ENCODE measurements at regions not wholly inside any gene's neighbourhood (a gene's known extent, or its start where the extent isn't known, plus 50 kb on each side); places are given as distances from the start of the nearest gene placed in this dataset.

DNA sequence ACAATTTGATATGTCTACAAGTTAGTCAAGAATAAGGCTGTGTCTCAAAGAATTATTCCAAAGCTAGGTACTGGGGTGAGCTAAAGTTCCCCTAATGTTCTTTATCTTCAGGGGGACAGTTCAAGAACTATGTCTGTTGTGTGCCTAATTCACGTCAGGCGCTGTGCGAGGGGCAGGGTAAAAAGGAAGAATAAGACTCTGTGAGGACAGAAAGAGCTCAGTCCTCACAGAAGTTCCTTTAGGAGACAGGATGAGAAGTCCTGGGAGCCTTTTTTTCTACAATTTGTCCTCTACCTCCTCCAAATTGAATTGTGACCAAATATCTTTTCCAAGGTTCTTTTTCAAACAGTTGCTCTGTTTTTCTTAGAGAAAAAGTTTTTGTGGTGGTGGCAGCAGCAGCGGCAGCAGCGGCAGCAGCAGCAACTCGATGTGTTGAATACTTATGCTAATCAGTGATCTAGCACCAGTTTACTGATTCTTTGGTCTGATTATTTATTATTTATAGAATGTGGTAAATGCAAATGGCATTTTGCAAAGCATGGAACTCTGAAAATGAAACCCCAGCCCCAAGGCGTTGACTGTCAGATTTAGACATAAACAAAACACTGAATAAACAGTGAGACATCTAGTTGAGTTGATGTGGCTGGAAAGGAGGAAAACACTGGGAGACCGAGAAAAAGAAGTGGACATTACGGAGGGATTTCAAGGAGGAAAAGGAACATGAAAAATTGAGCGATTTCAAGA, 88.6 kb downstream of the GTPBP8 start:
- Histone ChIP-seq H3K27ac (no peak overlapping the region), H3K27me3 (no peaks in the 10 kb centered on the region), H3K4me1 (no peaks in the 10 kb centered on the region), H3K36me3 (no peaks in the 10 kb centered on the region), H3K4me3 (no peak overlapping the region), H3K9me3 (no peaks in the 10 kb centered on the region)
- ATAC-seq (no peak), DNase-seq (no peak)
- intact Hi-C loops (cut with DNase I): no loop called here
- 50% methylated on average over 10 of the region's 10 CpGs for WGBS (ENCODE audit: insufficient coverage, low coverage, low lambda C conversion rate, missing lambda C conversion rate)
- TF ChIP-seq, protein P1, sequence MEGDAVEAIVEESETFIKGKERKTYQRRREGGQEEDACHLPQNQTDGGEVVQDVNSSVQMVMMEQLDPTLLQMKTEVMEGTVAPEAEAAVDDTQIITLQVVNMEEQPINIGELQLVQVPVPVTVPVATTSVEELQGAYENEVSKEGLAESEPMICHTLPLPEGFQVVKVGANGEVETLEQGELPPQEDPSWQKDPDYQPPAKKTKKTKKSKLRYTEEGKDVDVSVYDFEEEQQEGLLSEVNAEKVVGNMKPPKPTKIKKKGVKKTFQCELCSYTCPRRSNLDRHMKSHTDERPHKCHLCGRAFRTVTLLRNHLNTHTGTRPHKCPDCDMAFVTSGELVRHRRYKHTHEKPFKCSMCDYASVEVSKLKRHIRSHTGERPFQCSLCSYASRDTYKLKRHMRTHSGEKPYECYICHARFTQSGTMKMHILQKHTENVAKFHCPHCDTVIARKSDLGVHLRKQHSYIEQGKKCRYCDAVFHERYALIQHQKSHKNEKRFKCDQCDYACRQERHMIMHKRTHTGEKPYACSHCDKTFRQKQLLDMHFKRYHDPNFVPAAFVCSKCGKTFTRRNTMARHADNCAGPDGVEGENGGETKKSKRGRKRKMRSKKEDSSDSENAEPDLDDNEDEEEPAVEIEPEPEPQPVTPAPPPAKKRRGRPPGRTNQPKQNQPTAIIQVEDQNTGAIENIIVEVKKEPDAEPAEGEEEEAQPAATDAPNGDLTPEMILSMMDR (IDR thresholded peaks at IDR 0.05): no peak
- TF ChIP-seq POLR2A (IDR thresholded peaks at IDR 0.05): no peak

DNA sequence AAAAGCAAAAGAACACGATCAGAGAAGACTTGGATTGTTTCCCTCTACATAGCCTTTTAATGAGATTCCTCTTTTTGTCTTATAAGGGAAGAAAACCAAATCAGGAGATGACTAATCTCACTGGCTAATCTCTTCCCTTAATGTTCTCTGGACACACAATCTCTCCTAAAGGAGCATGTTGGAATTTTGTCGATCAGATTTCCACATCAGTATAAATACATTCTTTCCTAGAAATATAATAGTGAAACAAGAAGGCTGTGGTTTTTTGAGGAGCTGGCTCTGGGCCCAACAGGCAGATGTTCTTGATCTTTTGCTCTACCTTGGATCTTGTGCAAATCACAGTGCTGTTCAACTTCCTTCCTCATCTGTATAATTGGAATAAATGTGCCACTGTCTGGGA, 94.0 kb downstream of the GTPBP8 start:
- H3K36me3 ChIP-seq: no peaks in the 10 kb centered on the region
- H3K4me1 ChIP-seq: no peaks in the 10 kb centered on the region
- no peak overlapping the region for H3K27ac ChIP-seq
- DNase-seq (no peak), ATAC-seq (no peak)
- WGBS (ENCODE audit: insufficient coverage, low coverage, low lambda C conversion rate, missing lambda C conversion rate): 44% methylated on average over 2 of the region's 2 CpGs
- TF ChIP-seq POLR2A (IDR thresholded peaks at IDR 0.05): no peak
- TF ChIP-seq, protein P1 (IDR thresholded peaks at IDR 0.05): no peak
- no peaks in the 10 kb centered on the region for H3K27me3 ChIP-seq
- H3K9me3 ChIP-seq: no peaks in the 10 kb centered on the region
- no peak overlapping the region for H3K4me3 ChIP-seq
- intact Hi-C loops (cut with DNase I): no loop called here

DNA sequence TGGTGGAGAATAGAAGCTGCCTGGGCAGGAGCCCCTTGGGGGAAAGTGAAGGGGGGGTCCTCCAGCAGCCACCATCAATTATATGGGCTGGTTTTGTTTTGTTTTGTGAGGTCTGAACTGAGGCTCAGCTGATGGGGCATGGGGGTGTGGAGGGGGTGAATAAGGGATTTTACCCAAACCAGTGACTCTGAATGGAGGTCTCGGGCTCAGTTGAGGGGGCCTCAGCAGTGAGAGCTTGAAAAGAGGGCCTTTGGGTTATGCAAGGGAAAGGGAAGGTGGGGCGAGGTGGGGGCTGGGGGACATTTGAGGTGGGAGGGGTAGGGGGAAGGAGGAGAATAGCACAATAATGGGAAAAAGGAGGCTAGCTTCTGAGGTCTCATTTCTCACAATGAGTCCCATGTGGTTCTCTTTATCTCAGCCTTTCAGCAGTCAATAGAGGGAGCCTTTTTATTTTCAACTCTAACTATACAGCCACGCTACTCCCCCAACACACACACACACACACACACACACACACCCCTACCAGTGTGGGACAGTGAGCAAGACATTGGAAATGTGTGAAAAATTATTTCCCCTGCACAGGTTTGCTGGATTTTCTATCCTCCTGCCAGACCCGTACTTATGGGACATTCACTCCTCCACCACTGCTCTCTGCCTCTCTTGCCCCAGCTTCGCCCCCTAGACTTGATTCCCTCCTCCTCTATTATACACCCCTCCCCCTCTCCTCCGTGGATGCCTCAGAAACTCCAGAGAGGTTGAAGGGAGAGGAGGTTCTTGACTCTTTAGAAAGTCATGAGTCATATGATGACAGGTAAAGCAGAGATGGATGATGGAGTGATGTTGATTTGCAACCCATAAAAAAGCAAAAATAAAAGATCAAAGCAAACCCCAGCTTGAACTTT, 96.0 kb downstream of the GTPBP8 start:
- 65% methylated on average over 6 of the region's 6 CpGs for WGBS (ENCODE audit: insufficient coverage, low coverage, low lambda C conversion rate, missing lambda C conversion rate)
- Histone ChIP-seq H3K4me3 (no peak overlapping the region), H3K4me1 (no peaks in the 10 kb centered on the region), H3K36me3 (no peaks in the 10 kb centered on the region), H3K27me3 (no peaks in the 10 kb centered on the region), H3K27ac (no peak overlapping the region), H3K9me3 (no peaks in the 10 kb centered on the region)
- DNase-seq: no peak
- intact Hi-C loops (cut with DNase I): no loop called here
- no peak for ATAC-seq
- TF ChIP-seq, protein P1 (IDR thresholded peaks at IDR 0.05): no peak
- no peak for TF ChIP-seq POLR2A (IDR thresholded peaks at IDR 0.05)

DNA sequence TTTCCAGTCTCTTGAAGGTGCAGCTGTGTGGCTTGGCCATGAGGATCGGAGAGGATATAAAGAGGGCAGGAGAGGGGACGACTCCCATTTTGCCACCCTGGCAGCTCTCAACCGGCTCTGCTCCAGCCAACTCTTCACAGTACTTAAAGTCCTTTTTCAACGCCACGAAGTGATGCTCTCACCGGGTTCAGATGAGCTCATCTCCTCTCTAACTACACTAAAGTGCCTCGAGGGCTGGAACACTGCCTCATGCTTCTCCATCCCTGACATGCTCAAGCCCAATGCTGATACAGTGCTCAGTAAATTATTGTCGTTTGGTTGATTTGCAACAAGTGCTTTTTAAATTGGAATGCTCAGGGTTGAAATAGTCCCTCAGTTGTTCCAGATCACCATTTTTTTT, 97.8 kb downstream of the GTPBP8 start:
- Histone ChIP-seq H3K4me1 (no peaks in the 10 kb centered on the region), H3K4me3 (no peak overlapping the region), H3K9me3 (no peaks in the 10 kb centered on the region), H3K27ac (no peak overlapping the region), H3K36me3 (no peaks in the 10 kb centered on the region), H3K27me3 (no peaks in the 10 kb centered on the region)
- DNase-seq (no peak), ATAC-seq (no peak)
- intact Hi-C loops (cut with DNase I): no loop called here
- no peak for TF ChIP-seq POLR2A (IDR thresholded peaks at IDR 0.05)
- TF ChIP-seq, protein P1 (IDR thresholded peaks at IDR 0.05): no peak
- WGBS (ENCODE audit: insufficient coverage, low coverage, low lambda C conversion rate, missing lambda C conversion rate): 75% methylated on average over 8 of the region's 8 CpGs

Measured in right lobe of liver (tissue), 6 donors.